Erythroblast (primary cell): ENCODE measurements at regions not wholly inside any gene's neighbourhood (a gene's known extent, or its start where the extent isn't known, plus 50 kb on each side); places are given as distances from the start of the nearest gene placed in this dataset.

Experiments
- GATA1 ChIP-seq: IDR thresholded peaks from 2 replicates; pipeline ENCODE4 v1.6.1; 2011; ENCODE audit warnings: low read depth, mild to moderate bottlenecking, control low read depth, low read length, moderate library complexity
- POLR2A ChIP-seq: IDR thresholded peaks from 2 replicates; pipeline ENCODE4 v1.6.1; 2011; ENCODE audit warnings: mild to moderate bottlenecking, low read length

DNA sequence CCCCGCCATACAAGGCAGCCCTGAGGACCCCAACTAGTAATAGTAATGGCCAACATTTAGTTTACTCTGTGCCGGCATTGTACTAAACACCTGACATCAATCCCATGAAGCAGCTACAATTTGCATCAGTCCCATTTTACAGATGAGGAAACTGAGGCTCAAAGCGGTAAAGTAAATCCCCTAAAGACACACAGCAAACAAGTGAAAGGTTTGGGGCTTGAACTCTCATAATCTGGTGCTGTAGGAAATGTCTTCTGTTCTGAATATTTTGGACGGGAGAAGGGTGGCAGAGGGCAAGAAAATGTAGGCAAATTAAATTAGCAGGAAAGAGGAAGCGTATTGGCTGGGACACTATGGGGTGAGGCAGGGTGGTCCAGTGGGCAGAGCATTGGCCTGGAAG lies 160.3 kb upstream of the SYT13 start:
- TF ChIP-seq POLR2A (no peak), GATA1 (no peak)
